ENCODE measurements at regions not wholly inside any gene's neighbourhood (a gene's known extent, or its start where the extent isn't known, plus 50 kb on each side); places are given as distances from the start of the nearest gene placed in this dataset.

GRCh38 chr10:105956550-105956949, 1208.0 kb downstream of the SORCS1 start:
- TF ChIP-seq POLR2A (IDR thresholded peaks at IDR 0.05) (no peak), EP300 (IDR thresholded peaks at IDR 0.05) (no peak), POLR2AphosphoS5 (IDR thresholded peaks at IDR 0.05) (no peak)
- TF ChIP-seq, protein P1, sequence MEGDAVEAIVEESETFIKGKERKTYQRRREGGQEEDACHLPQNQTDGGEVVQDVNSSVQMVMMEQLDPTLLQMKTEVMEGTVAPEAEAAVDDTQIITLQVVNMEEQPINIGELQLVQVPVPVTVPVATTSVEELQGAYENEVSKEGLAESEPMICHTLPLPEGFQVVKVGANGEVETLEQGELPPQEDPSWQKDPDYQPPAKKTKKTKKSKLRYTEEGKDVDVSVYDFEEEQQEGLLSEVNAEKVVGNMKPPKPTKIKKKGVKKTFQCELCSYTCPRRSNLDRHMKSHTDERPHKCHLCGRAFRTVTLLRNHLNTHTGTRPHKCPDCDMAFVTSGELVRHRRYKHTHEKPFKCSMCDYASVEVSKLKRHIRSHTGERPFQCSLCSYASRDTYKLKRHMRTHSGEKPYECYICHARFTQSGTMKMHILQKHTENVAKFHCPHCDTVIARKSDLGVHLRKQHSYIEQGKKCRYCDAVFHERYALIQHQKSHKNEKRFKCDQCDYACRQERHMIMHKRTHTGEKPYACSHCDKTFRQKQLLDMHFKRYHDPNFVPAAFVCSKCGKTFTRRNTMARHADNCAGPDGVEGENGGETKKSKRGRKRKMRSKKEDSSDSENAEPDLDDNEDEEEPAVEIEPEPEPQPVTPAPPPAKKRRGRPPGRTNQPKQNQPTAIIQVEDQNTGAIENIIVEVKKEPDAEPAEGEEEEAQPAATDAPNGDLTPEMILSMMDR (IDR thresholded peaks at IDR 0.05), result no peak
- DNase-seq (ENCODE audit: low spot score in 2 of 2), result no peak
- H3K27ac ChIP-seq, result no peak overlapping the region

GRCh38 chr10:105953861-105954260, 1210.6 kb downstream of the SORCS1 start:
- no peak overlapping the region for H3K4me3 ChIP-seq
- no peaks in the 10 kb centered on the region for H3K36me3 ChIP-seq
- no peaks in the 10 kb centered on the region for H3K4me1 ChIP-seq
- no peaks in the 10 kb centered on the region for H3K27me3 ChIP-seq
- TF ChIP-seq EP300 (IDR thresholded peaks at IDR 0.05) (no peak), POLR2A (IDR thresholded peaks at IDR 0.05) (no peak), POLR2AphosphoS5 (IDR thresholded peaks at IDR 0.05) (no peak)
- TF ChIP-seq, protein P1 (IDR thresholded peaks at IDR 0.05), result no peak
- no peak overlapping the region for H3K27ac ChIP-seq
- no peak for DNase-seq (ENCODE audit: low spot score in 2 of 2)
- WGBS, result 82% methylated on average over 3 of the region's 3 CpGs
- H3K9me3 ChIP-seq, result no peaks in the 10 kb centered on the region

More at GRCh38 chr10:105956550-105956949, 1208.0 kb downstream of the SORCS1 start:
- no peaks in the 10 kb centered on the region for H3K36me3 ChIP-seq
- no peaks in the 10 kb centered on the region for H3K27me3 ChIP-seq
- no peaks in the 10 kb centered on the region for H3K9me3 ChIP-seq
- no peaks in the 10 kb centered on the region for H3K4me1 ChIP-seq
- H3K4me3 ChIP-seq, result no peak overlapping the region
- 95% methylated on average over 1 of the region's 1 CpG for WGBS

GRCh38 chr10:105953056-105953455, 1211.5 kb downstream of the SORCS1 start:
- Histone ChIP-seq H3K4me3 (no peak overlapping the region), H3K4me1 (no peaks in the 10 kb centered on the region), H3K27ac (no peak overlapping the region), H3K9me3 (no peaks in the 10 kb centered on the region), H3K27me3 (no peaks in the 10 kb centered on the region), H3K36me3 (no peaks in the 10 kb centered on the region)
- DNase-seq (ENCODE audit: low spot score in 2 of 2), result no peak
- TF ChIP-seq EP300 (IDR thresholded peaks at IDR 0.05), result no peak
- 89% methylated on average over 4 of the region's 4 CpGs for WGBS

DNA sequence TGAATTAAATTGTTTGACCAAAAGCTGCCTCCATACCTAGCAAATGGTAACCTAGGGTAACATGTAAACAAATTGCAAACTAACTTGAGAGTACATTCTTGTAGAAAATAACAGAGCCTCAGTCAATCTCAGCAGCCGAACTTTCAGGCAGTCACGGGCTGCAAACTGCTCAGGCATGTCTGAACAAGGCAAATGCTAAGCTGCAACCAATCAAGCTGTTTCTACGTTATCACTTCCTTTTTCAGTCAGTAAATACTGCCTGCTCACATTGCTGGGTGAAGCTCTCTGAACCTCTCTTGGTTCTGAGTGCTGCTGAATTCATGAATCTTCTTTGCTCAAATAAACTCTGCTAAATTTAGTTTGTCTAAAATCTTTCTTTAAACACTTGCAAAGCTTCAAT, 1212.4 kb downstream of the SORCS1 start:
- Histone ChIP-seq H3K27ac (no peak overlapping the region), H3K36me3 (no peaks in the 10 kb centered on the region), H3K9me3 (no peaks in the 10 kb centered on the region), H3K4me1 (no peaks in the 10 kb centered on the region), H3K4me3 (no peak overlapping the region), H3K27me3 (no peaks in the 10 kb centered on the region)
- no peak for DNase-seq (ENCODE audit: low spot score in 2 of 2)
- WGBS, result 15% methylated on average over 3 of the region's 3 CpGs
- TF ChIP-seq, protein P1 (IDR thresholded peaks at IDR 0.05), result no peak
- TF ChIP-seq POLR2AphosphoS5 (IDR thresholded peaks at IDR 0.05) (no peak), POLR2A (IDR thresholded peaks at IDR 0.05) (no peak)

DNA sequence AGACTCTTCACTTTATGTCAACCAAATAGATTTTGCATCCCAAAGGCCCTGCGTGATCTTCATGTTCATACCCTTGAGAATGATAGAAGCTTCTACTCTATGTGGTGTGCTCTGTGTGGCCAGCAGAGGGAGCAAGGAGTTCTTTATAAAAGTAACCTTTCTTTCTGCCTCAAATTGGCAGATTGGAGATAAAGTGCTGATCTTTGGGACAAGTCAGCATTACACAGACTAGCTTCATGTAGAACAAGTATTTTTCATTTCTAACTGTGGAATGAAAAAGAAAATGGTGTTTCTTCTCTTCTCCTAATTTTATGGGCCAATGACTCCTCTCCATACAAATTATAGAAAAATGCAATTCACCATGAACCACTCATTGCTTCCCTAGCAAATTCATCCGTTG, 1214.1 kb downstream of the SORCS1 start:
- Histone ChIP-seq H3K9me3 (no peaks in the 10 kb centered on the region), H3K36me3 (no peaks in the 10 kb centered on the region), H3K4me3 (no peak overlapping the region), H3K4me1 (no peaks in the 10 kb centered on the region), H3K27ac (no peak overlapping the region), H3K27me3 (no peaks in the 10 kb centered on the region)
- no peak for DNase-seq (ENCODE audit: low spot score in 2 of 2)
- TF ChIP-seq, protein P1 (IDR thresholded peaks at IDR 0.05), result peak; percentile 6 to 61
- no peak for TF ChIP-seq POLR2AphosphoS5 (IDR thresholded peaks at IDR 0.05)
- WGBS, result 42% methylated on average over 2 of the region's 2 CpGs

DNA sequence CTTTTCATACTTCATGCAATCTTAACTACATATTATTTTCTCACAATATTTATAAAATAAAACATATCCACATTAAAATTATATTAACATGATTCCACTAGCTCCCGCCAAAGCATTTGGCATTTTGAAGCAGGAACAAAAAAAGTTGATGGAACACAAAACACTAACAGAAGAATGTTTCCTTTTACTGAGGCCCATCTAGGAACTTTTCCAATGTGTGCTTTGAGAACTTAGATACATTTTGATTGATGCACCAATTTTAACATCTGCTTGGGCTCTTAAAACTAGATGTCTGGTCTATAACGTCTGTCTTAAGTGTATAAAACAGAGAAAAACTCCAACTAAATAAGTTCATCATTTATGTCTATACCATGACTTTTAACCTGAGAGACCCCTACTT, 1214.8 kb downstream of the SORCS1 start:
- no peaks in the 10 kb centered on the region for H3K27me3 ChIP-seq
- H3K9me3 ChIP-seq, result no peaks in the 10 kb centered on the region
- no peaks in the 10 kb centered on the region for H3K36me3 ChIP-seq
- DNase-seq (ENCODE audit: low spot score in 2 of 2), result no peak
- H3K27ac ChIP-seq, result no peak overlapping the region
- H3K4me3 ChIP-seq, result no peak overlapping the region
- 18% methylated on average over 2 of the region's 2 CpGs for WGBS
- no peaks in the 10 kb centered on the region for H3K4me1 ChIP-seq
- TF ChIP-seq EP300 (IDR thresholded peaks at IDR 0.05), result no peak
- TF ChIP-seq POLR2AphosphoS5 (IDR thresholded peaks at IDR 0.05), result no peak
- no peak for TF ChIP-seq POLR2A (IDR thresholded peaks at IDR 0.05)
- TF ChIP-seq, protein P1 (IDR thresholded peaks at IDR 0.05), result no peak

All from suprapubic skin (tissue), 4 donors.